NCI-H345 treated with DMSO at 0.1 percent for 48 hours (cell line): ENCODE measurements at regions not wholly inside any gene's neighbourhood (a gene's known extent, or its start where the extent isn't known, plus 50 kb on each side); places are given as distances from the start of the nearest gene placed in this dataset.

ENCODE experiments used
- DNase-seq: peaks from one replicate; lab custom pipeline; 2025; ENCODE audit not compliant: unreplicated experiment; lab: John Stamatoyannopoulos, UW

- no peak for DNase-seq
Measured at GRCh38 chr16:6165330-6165979, 1067.9 kb upstream of the EEF2KMT start.

- DNase-seq = no peak
Measured at GRCh38 chr16:6160871-6161270, 1063.3 kb upstream of the EEF2KMT start.

- no peak for DNase-seq
Measured at GRCh38 chr16:6160303-6160702, 1062.7 kb upstream of the EEF2KMT start.

GRCh38 chr16:6157806-6158205, 1060.2 kb upstream of the EEF2KMT start:
- no peak for DNase-seq

GRCh38 chr16:6155271-6155670, 1057.7 kb upstream of the EEF2KMT start:
- no peak for DNase-seq

- no peak for DNase-seq
Measured at GRCh38 chr16:6153901-6154300, 1056.3 kb upstream of the EEF2KMT start.

GRCh38 chr16:6149031-6149430, 1051.4 kb upstream of the EEF2KMT start:
- DNase-seq = no peak

GRCh38 chr16:6148361-6148760, 1050.8 kb upstream of the EEF2KMT start:
- no peak for DNase-seq

- DNase-seq = no peak
Measured at GRCh38 chr16:6146874-6147425, 1049.4 kb upstream of the EEF2KMT start.

GRCh38 chr16:6146356-6146755, 1048.8 kb upstream of the EEF2KMT start:
- no peak for DNase-seq

- no peak for DNase-seq
Measured at GRCh38 chr16:6144463-6144862, 1046.9 kb upstream of the EEF2KMT start.

- no peak for DNase-seq
Measured at GRCh38 chr16:6143020-6143419, 1045.4 kb upstream of the EEF2KMT start.

GRCh38 chr16:6133009-6133557, 1035.5 kb upstream of the EEF2KMT start:
- DNase-seq = no peak

- DNase-seq = no peak
Measured at GRCh38 chr16:6132121-6132520, 1034.5 kb upstream of the EEF2KMT start.

- DNase-seq = no peak
Measured at GRCh38 chr16:6131526-6132050, 1034.0 kb upstream of the EEF2KMT start.

GRCh38 chr16:6125483-6126259, 1028.1 kb upstream of the EEF2KMT start:
- DNase-seq = no peak

- DNase-seq = no peak
Measured at GRCh38 chr16:6124136-6124535, 1026.5 kb upstream of the EEF2KMT start.

GRCh38 chr16:6122401-6122800, 1024.8 kb upstream of the EEF2KMT start:
- DNase-seq = no peak

- DNase-seq = no peak
Measured at GRCh38 chr16:6114691-6115090, 1017.1 kb upstream of the EEF2KMT start.

- no peak for DNase-seq
Measured at GRCh38 chr16:6113749-6114148, 1016.2 kb upstream of the EEF2KMT start.

GRCh38 chr16:6112700-6113099, 1015.1 kb upstream of the EEF2KMT start:
- DNase-seq = no peak

- DNase-seq = no peak
Measured at GRCh38 chr16:6111390-6111789, 1013.8 kb upstream of the EEF2KMT start.
